Gastrocnemius medialis (tissue), 4 donors: ENCODE measurements at regions not wholly inside any gene's neighbourhood (a gene's known extent, or its start where the extent isn't known, plus 50 kb on each side); places are given as distances from the start of the nearest gene placed in this dataset.

Source experiments
- ATAC-seq, 2 donors: fragments of 150-250 bp; one replicate each; pipeline ENCODE4 v1.9.1; 2016
- DNase-seq, 2 donors: peaks; one replicate each; pipeline ENCODE4 v3.0.0-alpha.2; 2019
- H3K27ac ChIP-seq, 4 donors: fragments of 200-600 bp; sonication (generic); 1 replicate in 1 of 4; 2 replicates in 3 of 4; pipeline ENCODE4 v1.5.1; 2016 to 2018; ENCODE audit warnings: mild to moderate bottlenecking in 2 of 4, moderate library complexity in 1 of 4
- H3K27me3 ChIP-seq, 3 donors: fragments of 200-600 bp; sonication (generic) in 2 of 3; 1 replicate in 1 of 3; 2 replicates in 2 of 3; pipeline versions ENCODE4 v1.5.1 to v1.6.0; 2016 to 2019; ENCODE audit warnings: mild to moderate bottlenecking in 1 of 3, moderate library complexity in 1 of 3
- H3K36me3 ChIP-seq, 2 donors: fragments of 200-600 bp; sonication (generic) in 1 of 2; one replicate each; pipeline ENCODE4 v1.5.1; 2017 to 2018
- H3K4me1 ChIP-seq, 2 donors: fragments of 200-600 bp; sonication (generic) in 1 of 2; one replicate each; pipeline ENCODE4 v1.5.1; 2016 to 2017; ENCODE audit warnings: mild to moderate bottlenecking in 2 of 2
- H3K4me3 ChIP-seq, 4 donors: fragments of 200-600 bp; sonication (generic) in 3 of 4; 1 replicate in 1 of 4; 2 replicates in 3 of 4; pipeline ENCODE4 v1.5.1; 2016 to 2019; ENCODE audit warnings: mild to moderate bottlenecking in 2 of 4
- H3K9me3 ChIP-seq, 3 donors: fragments of 200-600 bp; sonication (generic) in 2 of 3; 1 replicate in 1 of 3; 2 replicates in 2 of 3; pipeline ENCODE4 v1.5.1; 2016 to 2019
- POLR2A ChIP-seq, 2 donors: fragments of 450-650 bp; IDR thresholded peaks; one replicate each; pipeline ENCODE4 v1.6.1; 2017; ENCODE audit warnings: antibody characterized with exemption in 2 of 2, mild to moderate bottlenecking in 2 of 2, moderate library complexity in 2 of 2
- in situ Hi-C, 4 donors: fragments of 200-750 bp; cut with MboI; loops; one replicate each; pipeline versions ENCODE4 v1.15.0 to v1.8.0; 2017; ENCODE audit warnings: low sequenced_read_pairs in 4 of 4
- intact Hi-C: fragments of 100-400 bp; cut with DNase I; formaldehyde crosslinking; loops from one replicate; pipeline ENCODE4 v1.15.1; 2023; ENCODE audit warnings: low total_unique reads
- TF ChIP-seq, protein P1 (sequence below), 5 experiments: fragments of 450-650 bp in 3 of 5; fragments of 200-600 bp in 2 of 5; sonication (generic) in 2 of 5; IDR thresholded peaks in 4 of 5; conservative IDR thresholded peaks in 1 of 5; 1 replicate in 4 of 5; 2 replicates in 1 of 5; pipeline ENCODE4 v1.5.1; 2016 to 2019; ENCODE audit warnings: antibody characterized with exemption in 5 of 5, mild to moderate bottlenecking in 3 of 5, moderate library complexity in 3 of 5

DNA sequence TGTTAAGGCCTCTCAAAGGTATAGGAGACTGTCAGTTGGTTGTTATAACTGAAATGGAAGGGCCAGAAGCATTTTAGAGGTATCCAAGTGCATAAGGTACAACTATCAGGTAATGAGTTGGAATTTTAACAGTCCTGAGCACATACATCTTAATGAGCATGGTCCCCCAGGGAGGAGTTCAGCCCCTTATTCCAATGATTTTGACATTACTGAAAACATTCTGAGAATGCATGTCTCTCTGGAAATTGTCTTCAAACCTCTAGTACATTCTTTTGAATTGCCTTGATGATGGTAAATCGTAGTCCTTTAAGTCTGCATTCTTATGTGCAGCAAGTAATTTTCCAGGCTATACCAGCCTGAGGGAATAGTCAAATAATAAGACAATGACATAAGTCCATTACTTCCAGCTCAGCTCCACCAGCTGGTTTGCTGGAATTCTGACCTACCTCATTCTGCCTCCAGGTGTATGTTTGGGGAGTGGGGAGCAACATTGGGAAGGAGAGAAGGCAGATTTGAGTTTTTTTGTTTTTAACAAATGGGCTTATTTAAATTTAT lies 239.2 kb downstream of the MSRB3 start:
- in situ Hi-C loops = no loop called here
- intact Hi-C loops = no loop called here
- no peaks in the 10 kb centered on the region for H3K9me3 ChIP-seq
- no peaks in the 10 kb centered on the region for H3K27me3 ChIP-seq
- TF ChIP-seq, protein P1, sequence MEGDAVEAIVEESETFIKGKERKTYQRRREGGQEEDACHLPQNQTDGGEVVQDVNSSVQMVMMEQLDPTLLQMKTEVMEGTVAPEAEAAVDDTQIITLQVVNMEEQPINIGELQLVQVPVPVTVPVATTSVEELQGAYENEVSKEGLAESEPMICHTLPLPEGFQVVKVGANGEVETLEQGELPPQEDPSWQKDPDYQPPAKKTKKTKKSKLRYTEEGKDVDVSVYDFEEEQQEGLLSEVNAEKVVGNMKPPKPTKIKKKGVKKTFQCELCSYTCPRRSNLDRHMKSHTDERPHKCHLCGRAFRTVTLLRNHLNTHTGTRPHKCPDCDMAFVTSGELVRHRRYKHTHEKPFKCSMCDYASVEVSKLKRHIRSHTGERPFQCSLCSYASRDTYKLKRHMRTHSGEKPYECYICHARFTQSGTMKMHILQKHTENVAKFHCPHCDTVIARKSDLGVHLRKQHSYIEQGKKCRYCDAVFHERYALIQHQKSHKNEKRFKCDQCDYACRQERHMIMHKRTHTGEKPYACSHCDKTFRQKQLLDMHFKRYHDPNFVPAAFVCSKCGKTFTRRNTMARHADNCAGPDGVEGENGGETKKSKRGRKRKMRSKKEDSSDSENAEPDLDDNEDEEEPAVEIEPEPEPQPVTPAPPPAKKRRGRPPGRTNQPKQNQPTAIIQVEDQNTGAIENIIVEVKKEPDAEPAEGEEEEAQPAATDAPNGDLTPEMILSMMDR (IDR thresholded peaks at IDR 0.05 in 4 of 5, conservative IDR thresholded peaks at IDR 0.05 in 1 of 5) = no peak
- TF ChIP-seq POLR2A (IDR thresholded peaks at IDR 0.05) = no peak
- no peaks in the 10 kb centered on the region for H3K4me1 ChIP-seq
- DNase-seq = no peak
- H3K4me3 ChIP-seq = no peak overlapping the region
- H3K27ac ChIP-seq = no peak overlapping the region
- H3K36me3 ChIP-seq = no peaks in the 10 kb centered on the region
- no peak for ATAC-seq

DNA sequence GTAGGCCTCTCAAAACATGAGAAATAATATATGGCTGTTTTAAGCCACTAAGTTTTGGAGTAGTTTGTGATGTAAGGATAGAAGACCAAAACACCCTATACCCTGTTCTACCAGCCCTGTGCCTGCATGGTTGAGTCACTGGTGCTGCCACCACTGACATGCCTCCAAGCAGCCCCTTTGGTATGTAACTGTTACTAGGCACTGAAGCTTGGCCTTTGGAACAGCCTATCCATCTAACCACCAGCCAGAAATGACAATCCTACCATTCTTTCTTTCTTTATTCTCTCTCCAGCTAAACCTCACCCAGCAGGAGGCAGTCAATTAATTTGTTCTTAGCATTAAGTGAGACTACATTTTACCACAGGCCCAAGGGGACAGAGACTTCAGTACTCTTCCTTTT lies 240.3 kb downstream of the MSRB3 start:
- in situ Hi-C loops (no loop called here), intact Hi-C loops (no loop called here)
- H3K27me3 ChIP-seq = no peaks in the 10 kb centered on the region
- no peak for TF ChIP-seq POLR2A (IDR thresholded peaks at IDR 0.05)
- TF ChIP-seq, protein P1 (IDR thresholded peaks at IDR 0.05 in 4 of 5, conservative IDR thresholded peaks at IDR 0.05 in 1 of 5) = no peak
- no peak overlapping the region for H3K4me3 ChIP-seq
- H3K9me3 ChIP-seq = no peaks in the 10 kb centered on the region
- DNase-seq = no peak
- H3K36me3 ChIP-seq = no peaks in the 10 kb centered on the region
- no peaks in the 10 kb centered on the region for H3K4me1 ChIP-seq
- no peak for ATAC-seq
- H3K27ac ChIP-seq = no peak overlapping the region

DNA sequence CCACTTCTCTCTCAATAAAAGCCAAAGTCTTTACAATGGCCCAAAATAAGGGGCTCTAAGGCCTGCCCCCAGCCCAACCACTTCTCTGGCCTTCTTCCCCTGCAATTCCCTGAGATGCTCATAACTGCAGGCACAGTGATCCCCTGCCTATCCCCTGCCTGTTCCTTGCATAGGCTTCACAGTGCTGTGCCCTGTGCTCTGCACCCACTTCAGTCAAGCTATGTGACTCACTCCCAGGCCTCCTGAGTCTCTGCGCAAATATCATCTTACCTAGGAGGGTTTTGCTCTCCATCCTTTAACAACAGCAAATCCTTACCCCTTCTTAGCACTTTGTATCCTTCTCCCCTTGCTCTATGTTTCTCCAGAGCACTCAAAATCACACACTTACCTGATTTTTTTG lies 242.2 kb downstream of the MSRB3 start:
- no peak for DNase-seq
- Histone ChIP-seq H3K4me1 (no peaks in the 10 kb centered on the region), H3K27ac (no peak overlapping the region), H3K36me3 (no peaks in the 10 kb centered on the region), H3K27me3 (no peaks in the 10 kb centered on the region), H3K4me3 (no peak overlapping the region), H3K9me3 (no peaks in the 10 kb centered on the region)
- intact Hi-C loops = no loop called here
- TF ChIP-seq, protein P1 (IDR thresholded peaks at IDR 0.05 in 4 of 5, conservative IDR thresholded peaks at IDR 0.05 in 1 of 5) = no peak
- no peak for ATAC-seq
- in situ Hi-C loops = no loop called here

DNA sequence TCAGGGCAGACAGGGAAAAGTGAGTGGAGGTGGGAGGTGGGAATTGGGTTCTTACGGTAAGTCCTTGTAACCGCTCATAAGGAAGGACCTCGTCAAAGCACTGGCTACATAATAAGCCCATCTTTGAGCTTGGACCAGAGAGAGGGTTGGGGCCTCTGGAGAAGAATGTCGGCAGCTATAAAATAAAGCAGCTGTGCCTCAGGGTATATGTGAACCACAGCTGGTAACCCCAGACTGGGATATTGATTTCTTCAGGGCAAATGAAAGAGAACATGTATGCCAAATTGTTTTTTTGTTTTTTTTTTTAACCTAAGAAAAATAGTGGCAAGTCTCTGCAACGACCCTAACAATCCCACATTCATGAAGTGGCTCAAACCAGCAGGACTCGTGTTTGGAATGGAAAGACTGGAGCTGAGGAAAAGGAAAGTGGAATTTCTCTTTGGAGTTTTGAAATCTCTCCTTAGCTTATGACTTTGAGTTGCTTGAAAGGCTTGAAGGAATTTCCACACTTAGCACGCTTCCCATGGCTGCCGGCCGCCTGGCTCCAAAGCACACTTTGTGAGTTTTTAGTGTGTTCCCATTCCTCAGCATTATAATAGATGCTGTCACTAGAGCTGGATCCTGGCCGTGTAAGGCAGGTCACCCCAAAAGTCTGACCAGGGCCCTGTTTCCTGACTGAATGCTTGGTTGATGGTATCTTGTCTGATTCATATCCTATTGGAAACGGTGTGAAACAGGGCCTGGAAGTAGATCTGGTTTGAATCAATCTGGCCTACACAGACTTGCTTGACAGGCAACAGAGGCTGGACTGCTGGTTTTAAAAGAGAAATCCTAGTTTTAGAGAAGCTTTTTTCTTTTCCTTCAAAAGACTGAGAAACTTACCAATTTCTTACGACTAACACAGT lies 244.7 kb downstream of the MSRB3 start:
- ATAC-seq = no peak
- in situ Hi-C loops = no loop called here

More for the DNA sequence above, 244.7 kb downstream of the MSRB3 start:
- Histone ChIP-seq H3K27ac (no peak overlapping the region), H3K4me1 (no peaks in the 10 kb centered on the region), H3K27me3 (no peaks in the 10 kb centered on the region), H3K36me3 (no peaks in the 10 kb centered on the region), H3K9me3 (no peaks in the 10 kb centered on the region), H3K4me3 (no peak overlapping the region)
- no peak for TF ChIP-seq POLR2A (IDR thresholded peaks at IDR 0.05)
- TF ChIP-seq, protein P1 (IDR thresholded peaks at IDR 0.05 in 4 of 5, conservative IDR thresholded peaks at IDR 0.05 in 1 of 5) = no peak
- intact Hi-C loops = no loop called here
- DNase-seq = no peak
